ENCODE measurements at regions not wholly inside any gene's neighbourhood (a gene's known extent, or its start where the extent isn't known, plus 50 kb on each side); places are given as distances from the start of the nearest gene placed in this dataset.

GRCh38 chr2:15845737-15846405 is 94.5 kb upstream of the MYCN start:
- DNase-seq = no peak

- DNase-seq = no peak
These were observed 93.7 kb upstream of the MYCN start for GRCh38 chr2:15846626-15847025.

- no peak for DNase-seq
These were observed 89.8 kb upstream of the MYCN start for GRCh38 chr2:15850534-15850933.

- no peak for DNase-seq
These were observed 89.2 kb upstream of the MYCN start for GRCh38 chr2:15851076-15851693.

GRCh38 chr2:15852811-15853210 is 87.5 kb upstream of the MYCN start:
- DNase-seq = no peak

- DNase-seq = no peak
These were observed 86.4 kb upstream of the MYCN start for GRCh38 chr2:15853903-15854302.

- no peak for DNase-seq
These were observed 84.5 kb upstream of the MYCN start for GRCh38 chr2:15855766-15856260.

GRCh38 chr2:15856318-15856717 is 84.0 kb upstream of the MYCN start:
- no peak for DNase-seq

- DNase-seq = no peak
These were observed 81.9 kb upstream of the MYCN start for GRCh38 chr2:15858466-15858865.

GRCh38 chr2:15860051-15860663 is 80.2 kb upstream of the MYCN start:
- no peak for DNase-seq

- DNase-seq = no peak
These were observed 79.6 kb upstream of the MYCN start for GRCh38 chr2:15860760-15861159.

- DNase-seq = no peak
These were observed 79.1 kb upstream of the MYCN start for GRCh38 chr2:15861172-15861822.

GRCh38 chr2:15861898-15862297 is 78.5 kb upstream of the MYCN start:
- DNase-seq = no peak

GRCh38 chr2:15863089-15863488 is 77.3 kb upstream of the MYCN start:
- no peak for DNase-seq

- DNase-seq = no peak
These were observed 76.7 kb upstream of the MYCN start for GRCh38 chr2:15863494-15864175.

- DNase-seq = no peak
These were observed 76.1 kb upstream of the MYCN start for GRCh38 chr2:15864176-15864769.

GRCh38 chr2:15865923-15866322 is 74.4 kb upstream of the MYCN start:
- DNase-seq = no peak

GRCh38 chr2:15866563-15867193 is 73.7 kb upstream of the MYCN start:
- DNase-seq = no peak

- DNase-seq = no peak
These were observed 72.9 kb upstream of the MYCN start for GRCh38 chr2:15867194-15868171.

- no peak for DNase-seq
These were observed 72.2 kb upstream of the MYCN start for GRCh38 chr2:15868186-15868585.

- DNase-seq = no peak
These were observed 71.6 kb upstream of the MYCN start for GRCh38 chr2:15868704-15869103.
